Epithelial cell of proximal tubule (primary cell): ENCODE measurements at regions not wholly inside any gene's neighbourhood (a gene's known extent, or its start where the extent isn't known, plus 50 kb on each side); places are given as distances from the start of the nearest gene placed in this dataset.
"Not testable (repeated sequence)": the region's sequence is repeated elsewhere in the genome, so short reads cannot be mapped to it uniquely, and the experiment has no call there.

Experiments used
- DNase-seq: peaks from one replicate; pipeline ENCODE4 v3.0.0-alpha.2; 2011; ENCODE audit warnings: low read depth
- H3K4me3 ChIP-seq: 2 replicates; pipeline ENCODE4 v1.5.1; 2011; ENCODE audit warnings: low read depth, mild to moderate bottlenecking, low read length
- CTCF ChIP-seq: conservative IDR thresholded peaks from 2 replicates; pipeline ENCODE4 v1.5.1; 2012; ENCODE audit warnings: low read depth, mild to moderate bottlenecking, low read length

DNA sequence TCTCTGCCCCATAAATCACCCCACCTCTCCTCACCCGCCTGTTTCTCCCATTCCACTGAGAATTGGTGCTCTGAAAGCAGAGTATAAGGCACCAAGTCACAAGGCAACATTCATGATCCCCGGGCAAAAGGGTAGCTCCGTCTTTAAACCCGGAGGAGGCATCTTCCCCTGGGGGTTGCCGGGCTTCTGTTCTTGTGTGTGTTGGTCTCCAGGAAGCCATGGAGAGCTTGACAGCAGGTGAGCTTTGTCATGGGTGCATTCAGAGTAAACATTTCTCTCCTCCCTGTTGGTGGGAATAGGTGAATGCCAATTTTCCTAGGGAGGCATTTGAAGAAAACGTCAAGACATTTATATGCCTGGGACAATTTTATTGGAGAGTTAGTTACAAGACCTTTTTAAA lies 275.5 kb upstream of the USP9Y start:
- DNase-seq: no peak
- no peak overlapping the region for H3K4me3 ChIP-seq
- TF ChIP-seq CTCF: no peak

- no peak for DNase-seq
- H3K4me3 ChIP-seq: no peak overlapping the region
- no peak for TF ChIP-seq CTCF
These were observed 273.7 kb upstream of the USP9Y start for GRCh38 chrY:12427361-12427760.

DNA sequence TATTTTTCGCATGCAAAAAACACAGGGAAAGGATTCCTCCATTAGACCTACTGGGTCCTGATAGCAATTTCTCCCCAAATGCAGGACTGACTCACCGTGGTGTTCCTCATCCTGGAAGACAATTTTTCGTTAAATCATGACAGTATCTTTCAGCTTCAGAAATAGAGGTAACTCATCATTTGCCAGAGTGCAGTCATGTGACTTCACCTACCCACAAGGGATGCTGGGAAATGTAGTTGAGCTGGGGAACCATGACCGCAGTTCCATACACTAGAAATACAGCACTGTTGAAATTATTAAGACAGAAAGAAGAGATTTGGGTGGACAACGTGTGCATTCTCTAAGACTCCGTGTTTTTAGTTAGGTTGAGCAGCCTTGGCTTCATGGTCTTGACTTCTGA lies 269.5 kb upstream of the USP9Y start:
- no peak for TF ChIP-seq CTCF
- no peak for DNase-seq
- no peak overlapping the region for H3K4me3 ChIP-seq

DNA sequence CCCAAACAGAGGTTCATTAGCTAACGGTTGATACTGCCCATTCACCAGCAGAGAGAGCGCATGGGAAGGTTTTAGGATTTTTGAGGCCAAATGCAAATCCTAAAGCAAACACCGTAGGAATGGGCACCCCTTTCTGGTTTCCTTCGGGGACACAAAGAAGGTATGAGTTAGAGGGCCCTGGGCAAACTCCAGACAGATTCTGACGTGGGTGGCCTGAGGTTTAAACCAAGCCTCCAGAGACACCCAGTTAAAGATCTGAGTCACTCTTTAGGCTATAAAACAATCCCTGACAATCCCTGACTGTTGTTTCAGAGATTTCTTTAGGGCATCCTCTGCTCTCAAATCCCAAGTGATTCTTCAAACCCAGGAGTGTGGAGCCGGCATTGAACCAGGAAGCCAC lies 262.2 kb upstream of the USP9Y start:
- H3K4me3 ChIP-seq, DNase-seq: not testable (repeated sequence)

GRCh38 chrY:12444200-12444599 lies 256.8 kb upstream of the USP9Y start:
- no peak for DNase-seq
- H3K4me3 ChIP-seq: no peak overlapping the region
- no peak for TF ChIP-seq CTCF

DNA sequence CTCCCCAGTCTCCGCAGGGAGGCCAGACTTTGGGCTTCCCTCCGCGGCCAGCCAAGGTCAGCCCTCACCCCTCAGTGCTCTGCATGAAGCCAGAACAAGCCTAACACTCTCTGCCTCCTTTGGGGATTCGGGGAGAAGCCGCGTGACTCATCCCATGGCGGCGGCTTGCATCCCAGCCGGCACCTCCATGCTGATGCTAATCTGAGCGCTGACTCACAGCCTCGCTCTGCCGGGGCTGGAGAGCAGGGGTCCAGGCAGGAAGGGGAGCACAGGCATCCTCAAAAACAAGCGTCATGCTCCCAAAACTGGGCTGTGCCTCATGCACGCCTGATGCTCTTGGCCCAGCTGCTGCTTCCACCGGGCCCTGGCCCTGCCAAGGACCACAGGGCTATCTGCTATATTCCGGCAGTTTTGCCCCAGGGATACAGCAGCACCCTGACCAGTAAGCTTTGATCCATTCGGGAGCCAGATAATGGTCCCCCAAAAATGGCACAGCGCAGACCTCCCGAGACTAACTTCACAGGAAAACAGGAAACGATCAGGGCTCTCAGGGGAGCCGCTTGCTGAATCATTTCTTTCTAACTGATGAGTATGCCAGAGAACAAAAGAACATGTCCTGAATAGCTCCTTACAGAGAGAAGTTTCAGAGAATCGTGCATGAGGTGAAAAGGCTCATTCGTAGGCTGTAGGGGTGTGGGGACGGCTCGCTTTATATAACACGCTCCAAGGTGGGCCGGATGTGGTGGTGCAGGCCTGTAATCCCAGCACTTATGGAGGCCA lies 254.4 kb upstream of the USP9Y start:
- DNase-seq, H3K4me3 ChIP-seq: not testable (repeated sequence)

GRCh38 chrY:12448561-12448960 lies 252.5 kb upstream of the USP9Y start:
- not testable (repeated sequence) for DNase-seq

GRCh38 chrY:12453318-12453717 lies 247.7 kb upstream of the USP9Y start:
- not testable (repeated sequence) for DNase-seq, H3K4me3 ChIP-seq

More at GRCh38 chrY:12448561-12448960, 252.5 kb upstream of the USP9Y start:
- not testable (repeated sequence) for H3K4me3 ChIP-seq

GRCh38 chrY:12459965-12460364 lies 241.1 kb upstream of the USP9Y start:
- DNase-seq: no peak
- no peak overlapping the region for H3K4me3 ChIP-seq

More at GRCh38 chrY:12459965-12460364, 241.1 kb upstream of the USP9Y start:
- TF ChIP-seq CTCF: no peak
